ENCODE measurements at regions not wholly inside any gene's neighbourhood (a gene's known extent, or its start where the extent isn't known, plus 50 kb on each side); places are given as distances from the start of the nearest gene placed in this dataset.

DNA sequence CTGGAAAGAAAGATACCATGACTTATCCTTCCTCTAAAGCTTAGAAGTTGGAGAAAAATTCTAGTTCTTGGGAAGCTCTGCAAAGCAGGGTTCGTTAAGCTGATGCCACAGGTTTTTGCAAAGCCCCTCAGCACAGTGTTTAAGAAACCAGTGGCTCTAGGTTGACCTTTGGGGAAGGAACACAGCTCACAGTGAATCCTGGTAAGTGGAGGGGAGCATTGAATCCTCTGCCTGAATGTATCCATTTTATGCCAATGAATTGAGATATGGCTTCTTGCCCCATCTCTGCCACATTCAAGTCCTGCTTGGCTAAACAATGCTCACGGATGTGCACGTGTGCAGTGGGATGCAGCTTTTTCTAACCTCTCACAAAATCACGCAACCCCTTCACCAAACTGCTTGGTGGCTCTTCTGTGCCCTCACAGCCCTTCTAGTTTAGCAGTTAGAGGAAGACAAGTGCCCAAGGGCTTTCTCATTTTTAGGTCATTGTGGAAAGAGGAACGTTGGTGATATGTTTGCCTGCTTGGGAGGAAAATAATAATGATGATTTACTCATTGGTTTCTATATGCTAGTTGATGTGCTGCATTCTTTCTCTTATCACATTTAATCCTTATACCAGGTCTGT, 111.3 kb downstream of the DAD1 start:
- DNase-seq (ENCODE audit: low spot score): no peak

DNA sequence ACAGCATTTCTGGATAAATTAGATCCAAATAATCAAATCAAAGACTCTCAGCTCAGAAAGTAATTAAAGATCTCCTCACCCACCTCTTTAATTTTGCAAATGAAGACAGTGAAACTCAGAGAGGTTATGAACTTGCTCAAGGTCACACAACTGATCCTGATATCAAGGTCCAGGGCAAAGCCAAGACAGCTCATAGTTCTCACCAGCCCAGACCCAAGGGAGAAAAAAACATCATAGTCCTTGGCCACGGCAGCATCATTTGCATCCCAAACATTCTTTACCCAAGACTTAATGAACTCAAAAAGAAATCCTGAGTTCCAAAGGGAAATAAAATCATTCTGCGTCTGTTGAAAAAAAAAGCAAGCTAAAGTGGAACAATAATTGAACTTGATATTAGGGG, 112.1 kb downstream of the DAD1 start:
- DNase-seq (ENCODE audit: low spot score): no peak

DNA sequence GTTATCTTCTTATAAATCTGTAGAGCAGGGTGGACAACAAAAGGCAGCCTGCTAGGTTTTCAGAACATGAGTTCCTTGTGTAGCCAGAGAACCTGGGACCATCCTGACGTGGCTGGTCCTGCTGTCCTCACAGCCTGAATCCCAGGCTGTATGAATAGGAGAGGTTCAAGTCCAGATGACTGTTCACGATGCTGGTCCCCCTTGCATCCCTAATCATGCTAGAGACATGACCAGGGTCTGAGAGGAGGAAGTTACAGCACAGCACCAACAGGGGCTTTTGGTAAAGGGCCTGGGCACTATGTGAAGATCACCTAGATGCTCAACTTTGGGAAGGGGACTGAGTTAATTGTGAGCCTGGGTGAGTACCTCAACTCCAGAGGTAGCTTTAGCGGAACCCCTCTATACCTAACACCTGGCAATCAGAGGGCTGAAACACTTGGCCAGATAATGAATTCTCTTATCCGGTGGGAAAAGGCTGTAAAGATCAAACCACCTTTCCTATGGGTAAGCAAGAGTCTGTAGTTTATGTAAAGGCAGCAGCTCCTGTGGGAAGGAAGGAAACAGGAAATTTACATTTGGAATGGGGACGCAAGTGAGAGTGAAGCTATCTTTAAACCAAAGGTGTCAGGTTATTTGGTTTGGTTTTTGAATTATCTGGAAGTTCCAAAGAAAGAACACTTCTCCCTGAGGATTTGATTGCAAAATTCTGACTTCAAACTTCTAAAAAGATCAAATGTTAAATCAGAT, 112.8 kb downstream of the DAD1 start:
- DNase-seq (ENCODE audit: low spot score): no peak

DNA sequence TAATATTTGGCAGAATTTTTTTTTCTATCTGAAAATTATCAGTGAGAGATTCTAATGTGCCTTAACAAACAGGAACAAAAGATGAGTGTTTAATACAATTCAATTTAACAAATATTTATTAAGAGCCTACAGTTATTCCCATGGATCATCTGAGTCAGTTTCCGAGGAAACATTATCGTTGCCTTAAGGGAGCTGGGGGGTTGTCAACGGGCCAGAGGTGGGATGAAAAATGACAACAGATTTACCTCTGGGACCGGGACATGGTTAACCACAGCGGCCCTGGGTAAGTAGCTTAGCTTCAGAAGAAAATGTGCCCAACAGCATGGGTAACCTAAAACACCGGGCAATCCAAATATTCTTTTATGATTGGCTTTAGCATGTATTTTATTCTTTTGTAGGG, 113.6 kb downstream of the DAD1 start:
- no peak for DNase-seq (ENCODE audit: low spot score)

DNA sequence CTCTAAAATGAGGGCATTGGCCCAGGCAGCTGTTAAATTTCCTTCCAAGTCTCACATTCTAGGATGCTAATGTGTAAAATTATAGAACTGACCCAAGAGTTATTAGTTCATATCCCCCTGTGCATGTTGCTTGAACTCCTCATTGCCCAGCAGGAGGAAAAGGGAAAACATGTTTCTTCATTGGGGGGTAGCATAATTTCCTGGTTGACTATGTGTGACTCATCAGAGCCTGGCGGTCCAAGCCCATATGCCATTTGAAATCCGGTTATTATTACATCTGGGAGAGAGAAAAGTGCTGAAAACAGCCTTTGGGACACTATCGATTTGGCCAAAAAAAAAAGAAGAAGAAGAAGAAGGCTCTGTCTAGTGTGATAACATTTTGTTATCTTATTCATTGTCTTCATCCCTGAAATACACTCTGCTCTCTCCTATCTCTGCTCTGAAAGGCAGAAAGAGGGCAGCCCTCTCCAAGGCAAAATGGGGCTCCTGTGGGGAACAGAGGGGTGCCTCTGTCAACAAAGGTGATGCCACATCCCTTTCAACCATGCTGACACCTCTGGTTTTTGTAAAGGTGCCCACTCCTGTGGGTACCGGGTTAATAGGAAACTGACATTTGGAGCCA, 114.2 kb downstream of the DAD1 start:
- no peak for DNase-seq (ENCODE audit: low spot score)

DNA sequence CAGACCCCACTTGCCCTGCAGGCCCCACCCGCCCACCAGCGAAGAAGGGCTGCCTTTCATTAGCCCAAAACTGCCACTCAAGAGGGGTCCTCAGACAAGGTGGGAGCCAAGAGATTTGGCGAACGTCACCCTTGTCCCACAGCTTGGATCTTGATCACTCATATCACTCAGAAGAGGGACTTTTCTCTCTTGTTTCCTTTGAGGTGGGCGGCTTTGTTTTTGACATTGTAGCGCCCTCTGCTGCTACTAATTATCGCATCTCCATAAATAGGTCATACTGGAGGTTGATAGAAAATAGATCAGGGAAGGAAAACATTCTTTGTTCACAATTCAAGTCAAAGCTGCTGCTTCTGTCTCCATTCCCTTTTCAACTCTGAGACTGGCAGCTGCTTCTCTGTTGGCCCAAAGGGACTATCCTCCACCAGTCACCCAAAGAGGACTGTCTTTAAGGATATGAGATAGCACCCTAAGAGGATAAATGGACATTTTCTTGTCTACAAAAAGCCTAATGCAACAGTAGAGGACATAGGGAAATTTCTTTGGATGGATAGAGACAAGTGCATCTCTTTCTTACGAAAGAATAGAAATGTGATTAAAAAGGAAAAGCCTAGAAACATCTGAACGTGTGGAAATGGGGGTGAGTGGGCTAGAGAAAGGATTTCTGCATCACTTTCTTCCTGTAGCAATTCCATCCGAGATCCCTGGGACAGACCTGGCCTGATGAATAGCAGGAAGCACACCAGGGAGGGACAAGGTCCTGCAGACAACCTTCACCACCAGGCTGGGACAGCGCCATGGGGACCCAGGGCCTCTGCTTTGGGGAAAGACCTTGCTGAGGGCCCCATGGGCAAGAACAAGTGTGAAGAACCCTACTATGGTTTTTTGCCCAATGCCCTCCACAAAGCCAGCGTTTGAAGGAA, 115.8 kb downstream of the DAD1 start:
- DNase-seq (ENCODE audit: low spot score): peak; percentile 61

DNA sequence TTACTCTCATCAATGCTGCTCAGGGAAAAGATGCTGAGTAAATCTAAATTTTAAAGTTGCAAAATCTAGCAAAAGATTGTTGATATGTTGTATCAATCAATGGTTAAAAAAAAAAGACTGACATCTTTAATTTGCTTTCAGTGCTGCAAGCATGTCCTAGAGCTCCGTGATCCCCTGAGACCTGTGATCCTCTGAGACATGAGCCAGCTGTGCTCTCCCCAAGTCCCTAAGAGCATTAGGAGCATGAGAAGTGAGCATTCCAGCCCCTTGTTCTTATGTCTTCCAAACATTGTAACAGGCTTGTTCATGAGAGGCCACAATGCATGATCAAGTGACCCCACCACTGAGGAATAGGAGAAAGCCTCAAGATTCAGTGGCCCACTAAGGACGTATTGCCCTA, 116.6 kb downstream of the DAD1 start:
- DNase-seq (ENCODE audit: low spot score): no peak

DNA sequence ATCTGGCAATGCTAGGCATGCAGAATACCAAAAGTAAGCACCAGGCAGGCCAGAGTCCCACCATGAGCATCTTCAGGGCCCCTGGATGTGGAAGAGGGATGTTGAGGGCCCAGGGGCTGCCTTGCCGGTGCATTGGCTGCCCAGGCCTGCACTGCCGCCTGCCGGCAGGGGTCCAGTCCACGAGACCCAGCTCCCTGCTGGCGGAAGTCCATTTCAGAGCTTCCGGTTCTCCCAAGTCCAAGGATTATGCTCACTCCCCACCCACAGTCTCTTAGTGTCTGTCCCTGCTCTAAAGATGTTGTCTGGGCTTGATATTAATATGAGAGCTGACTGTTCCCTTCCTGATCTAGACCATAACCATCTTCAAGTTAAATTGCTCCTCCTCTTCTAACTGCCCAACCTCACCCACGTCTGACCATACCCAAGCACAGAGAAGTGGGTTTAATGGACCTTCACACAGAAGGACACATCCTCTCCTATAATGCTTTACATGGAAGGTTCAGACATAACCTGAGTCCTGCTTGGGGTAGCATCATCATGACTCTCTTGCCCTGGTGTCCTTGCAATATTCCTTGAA, 117.4 kb downstream of the DAD1 start:
- DNase-seq (ENCODE audit: low spot score): peak; percentile 70

DNA sequence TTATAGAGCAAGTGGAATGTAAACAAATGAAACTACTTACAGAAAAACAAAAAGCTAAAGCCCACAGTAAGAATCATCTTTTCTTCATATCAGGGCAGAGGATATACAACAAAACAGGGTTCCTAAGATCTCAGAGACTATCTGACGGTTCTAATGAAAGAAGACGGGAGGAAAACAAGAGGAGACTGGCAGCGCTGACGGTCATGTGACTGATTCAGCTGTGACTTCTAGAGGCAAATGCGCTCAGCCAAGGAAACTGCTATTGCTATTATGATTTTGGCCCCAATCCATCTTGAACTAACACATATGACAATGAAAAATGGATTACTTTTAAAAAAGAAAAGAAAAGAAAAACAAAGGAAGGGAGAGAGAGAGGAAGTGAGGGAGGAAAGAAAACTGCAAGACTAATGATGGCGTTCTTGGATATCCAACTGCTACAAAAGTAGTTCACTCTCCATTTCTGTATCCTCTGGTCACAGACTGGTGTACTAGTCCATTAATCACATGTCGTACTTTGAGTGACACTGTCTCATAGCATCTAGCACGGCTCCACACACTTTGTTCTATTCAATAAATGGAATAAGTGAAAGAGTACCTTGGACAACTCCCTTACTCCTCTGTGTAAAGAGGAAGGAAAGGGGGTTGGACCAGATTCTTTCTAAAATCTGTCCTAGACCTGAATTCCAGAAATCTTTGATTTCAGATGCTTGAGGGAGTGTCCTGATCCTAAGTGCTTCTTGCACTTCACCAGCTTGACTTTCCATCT, 119.3 kb downstream of the DAD1 start:
- DNase-seq (ENCODE audit: low spot score): no peak

DNA sequence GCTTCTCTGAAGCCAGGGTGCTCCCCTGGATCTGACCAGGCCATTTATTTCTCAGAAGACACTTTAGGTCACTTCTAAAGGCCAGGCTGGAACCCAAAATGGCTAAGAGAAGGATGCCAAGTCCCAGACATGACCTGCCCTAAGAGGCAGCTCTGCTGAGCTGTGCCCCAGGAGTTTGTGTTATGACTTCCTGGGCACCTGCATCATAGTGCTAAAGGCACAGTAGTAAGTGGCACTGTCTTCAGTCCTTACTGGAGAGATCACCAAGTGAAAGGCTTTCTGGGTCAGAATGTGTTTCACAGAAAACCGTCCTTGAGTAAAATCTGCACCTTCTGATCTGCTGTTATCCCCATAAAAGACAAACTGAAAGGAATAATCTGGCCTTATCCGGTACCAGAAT, 120.2 kb downstream of the DAD1 start:
- DNase-seq (ENCODE audit: low spot score): no peak

DNA sequence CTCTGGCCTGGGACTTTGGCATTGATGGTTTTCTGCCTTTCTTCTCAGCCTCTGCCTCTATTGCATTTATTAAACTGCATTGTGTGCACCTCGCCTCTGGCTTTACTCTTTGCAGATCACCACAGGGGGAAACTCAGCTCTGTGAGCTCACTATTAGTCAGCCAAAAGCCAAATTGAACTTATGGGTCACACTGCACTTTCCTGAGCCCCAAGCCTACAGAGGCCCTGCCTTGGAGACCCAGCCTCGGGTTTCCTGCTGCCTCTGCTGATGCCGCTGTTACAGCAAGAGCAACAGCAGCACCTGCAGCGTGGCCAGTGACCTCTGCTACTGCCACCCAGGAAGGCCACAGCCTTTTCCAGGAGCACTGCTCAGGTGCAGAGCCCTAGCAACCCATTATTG, 122.5 kb downstream of the DAD1 start:
- DNase-seq (ENCODE audit: low spot score): no peak

DNA sequence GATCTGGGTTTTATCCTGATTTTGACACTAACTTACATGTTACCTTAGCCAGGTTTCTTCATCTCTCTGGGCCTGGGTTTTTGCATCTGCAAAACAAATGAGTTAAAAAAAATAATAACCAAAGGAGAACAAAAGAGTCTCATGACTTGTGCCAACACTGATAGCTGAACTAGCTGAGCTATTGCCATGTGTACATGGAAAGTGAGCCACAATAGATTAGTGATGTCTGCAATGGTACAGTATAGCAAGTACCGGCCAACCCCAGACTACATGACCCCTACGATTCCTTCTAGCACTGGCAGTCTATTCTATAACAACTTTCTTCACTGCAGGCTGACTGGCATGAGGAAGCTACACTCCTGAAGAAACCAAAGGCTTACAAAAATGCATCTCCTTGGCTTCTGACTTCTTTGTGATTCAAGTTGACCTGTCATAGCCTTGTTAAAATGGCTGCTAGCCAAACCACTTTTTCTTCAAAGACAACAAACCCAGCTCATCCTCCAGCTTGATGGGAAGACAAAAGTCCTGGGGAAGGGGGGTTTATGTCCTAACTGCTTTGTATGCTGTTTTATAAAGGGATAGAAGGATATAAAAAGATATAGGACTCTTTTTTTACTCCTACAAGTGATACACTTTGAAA, 123.7 kb downstream of the DAD1 start:
- no peak for DNase-seq (ENCODE audit: low spot score)

DNA sequence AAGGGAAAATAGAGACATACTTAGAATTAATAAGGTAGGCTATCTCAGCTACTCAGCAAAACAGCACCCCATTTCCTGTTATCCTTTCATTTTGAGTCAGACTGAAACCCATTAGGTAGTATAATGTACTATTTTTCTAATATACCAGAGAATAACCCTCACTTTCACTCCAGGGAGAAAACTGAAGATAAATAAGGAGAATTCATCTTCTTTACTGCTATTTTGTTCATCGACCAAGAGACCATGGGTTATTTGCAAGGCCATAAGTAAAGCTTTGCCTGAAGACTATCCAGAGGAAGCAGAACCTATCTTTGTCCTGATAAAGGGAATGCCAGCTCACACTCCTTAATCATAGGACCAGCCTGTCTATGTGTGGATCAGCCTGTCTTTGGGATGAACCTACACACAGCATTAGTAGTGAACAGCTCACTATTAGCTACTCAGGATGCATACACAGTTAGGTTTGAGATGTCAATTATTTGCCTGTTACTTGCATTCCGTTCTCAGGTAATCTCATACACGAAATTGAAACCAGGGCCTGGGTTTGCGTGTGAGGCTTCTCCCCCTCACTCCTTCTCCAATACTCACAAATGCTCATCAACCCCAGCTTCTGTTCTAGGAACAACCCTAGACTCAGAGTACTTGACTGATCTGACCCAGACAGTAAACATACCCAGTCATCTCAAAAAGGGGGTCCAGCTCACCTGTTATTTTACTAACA, 124.4 kb downstream of the DAD1 start:
- no peak for DNase-seq (ENCODE audit: low spot score)

DNA sequence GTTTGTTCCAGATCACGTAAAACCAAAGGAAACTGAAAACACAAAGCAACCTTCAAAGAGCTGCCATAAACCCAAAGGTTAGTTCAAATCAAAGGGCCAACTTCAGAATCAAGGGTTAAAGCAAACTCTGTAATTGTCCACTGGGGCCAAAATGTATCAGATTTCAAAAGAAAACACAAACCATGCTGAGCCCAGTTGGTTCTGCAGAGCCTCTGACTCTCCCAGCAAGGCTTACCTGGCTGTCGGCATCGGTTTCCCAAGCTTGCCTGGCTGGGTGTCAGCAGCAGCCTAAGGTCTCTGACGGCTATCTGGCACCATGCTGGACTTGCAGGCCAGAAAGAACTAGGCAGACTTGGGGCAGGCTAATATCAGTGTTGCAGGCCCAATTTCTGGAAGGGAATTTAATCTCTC, 125.3 kb downstream of the DAD1 start:
- no peak for DNase-seq (ENCODE audit: low spot score)

DNA sequence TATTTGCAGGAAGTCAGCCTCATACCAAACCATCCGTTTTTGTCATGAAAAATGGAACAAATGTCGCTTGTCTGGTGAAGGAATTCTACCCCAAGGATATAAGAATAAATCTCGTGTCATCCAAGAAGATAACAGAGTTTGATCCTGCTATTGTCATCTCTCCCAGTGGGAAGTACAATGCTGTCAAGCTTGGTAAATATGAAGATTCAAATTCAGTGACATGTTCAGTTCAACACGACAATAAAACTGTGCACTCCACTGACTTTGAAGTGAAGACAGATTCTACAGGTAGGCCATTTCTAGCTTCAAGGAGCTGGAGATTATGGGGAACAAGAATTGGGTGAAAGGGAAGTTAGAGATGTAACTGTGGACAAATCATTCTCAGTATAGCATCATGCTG, 126.1 kb downstream of the DAD1 start:
- no peak for DNase-seq (ENCODE audit: low spot score)

DNA sequence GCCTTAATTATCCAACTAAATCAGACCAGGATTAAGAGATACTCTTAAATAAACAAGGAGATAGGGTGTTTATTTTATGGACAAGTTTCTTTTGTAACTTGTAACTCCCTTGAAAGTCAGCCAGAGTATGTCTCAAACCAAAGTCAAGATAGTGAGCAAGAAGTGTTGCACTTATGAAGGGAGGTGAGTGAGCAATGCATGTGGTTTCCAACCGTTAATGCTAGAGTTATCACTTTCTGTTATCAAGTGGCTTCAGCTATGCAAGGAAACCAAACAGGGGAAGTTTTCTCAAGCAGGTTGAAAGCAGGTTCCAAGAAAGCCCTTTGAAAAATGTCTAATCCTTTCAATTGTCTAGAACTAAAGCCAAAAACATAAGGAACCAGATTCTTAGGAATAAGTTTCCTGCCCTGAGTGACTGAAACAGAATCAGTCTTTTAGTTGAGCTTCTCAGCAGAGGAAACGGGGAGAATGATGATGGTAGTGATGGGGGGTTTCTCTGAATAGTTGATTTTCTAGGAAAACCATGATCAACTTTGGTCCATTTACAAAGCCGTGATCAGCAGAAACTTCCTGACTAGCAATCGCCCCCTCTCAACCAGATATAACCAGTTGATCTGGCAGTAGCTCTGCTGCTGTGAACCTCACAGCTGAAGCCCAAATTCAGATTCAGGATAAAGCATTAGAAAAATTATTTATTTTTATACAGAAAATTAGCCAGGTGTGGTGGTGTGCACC, 128.4 kb downstream of the DAD1 start:
- no peak for DNase-seq (ENCODE audit: low spot score)

DNA sequence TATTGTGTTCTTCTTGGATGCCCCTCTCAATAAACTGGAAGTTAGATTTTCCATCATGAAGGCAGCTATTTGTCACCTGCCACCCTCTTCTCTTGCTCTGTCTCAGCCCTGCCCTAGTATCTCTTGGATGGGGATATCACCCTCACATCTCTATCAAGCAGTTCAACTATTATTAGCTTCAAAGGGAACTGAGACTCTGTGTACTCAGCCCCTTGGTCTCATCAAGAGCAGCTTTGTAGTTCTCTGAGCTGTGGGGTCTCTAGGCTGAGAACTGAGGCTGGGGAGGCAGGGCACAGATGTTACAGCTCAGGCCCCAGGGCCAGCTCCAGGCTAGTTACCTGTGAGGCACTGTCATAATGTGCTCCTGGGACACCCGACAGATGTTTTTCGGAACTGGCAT, 130.3 kb downstream of the DAD1 start:
- DNase-seq (ENCODE audit: low spot score): no peak

DNA sequence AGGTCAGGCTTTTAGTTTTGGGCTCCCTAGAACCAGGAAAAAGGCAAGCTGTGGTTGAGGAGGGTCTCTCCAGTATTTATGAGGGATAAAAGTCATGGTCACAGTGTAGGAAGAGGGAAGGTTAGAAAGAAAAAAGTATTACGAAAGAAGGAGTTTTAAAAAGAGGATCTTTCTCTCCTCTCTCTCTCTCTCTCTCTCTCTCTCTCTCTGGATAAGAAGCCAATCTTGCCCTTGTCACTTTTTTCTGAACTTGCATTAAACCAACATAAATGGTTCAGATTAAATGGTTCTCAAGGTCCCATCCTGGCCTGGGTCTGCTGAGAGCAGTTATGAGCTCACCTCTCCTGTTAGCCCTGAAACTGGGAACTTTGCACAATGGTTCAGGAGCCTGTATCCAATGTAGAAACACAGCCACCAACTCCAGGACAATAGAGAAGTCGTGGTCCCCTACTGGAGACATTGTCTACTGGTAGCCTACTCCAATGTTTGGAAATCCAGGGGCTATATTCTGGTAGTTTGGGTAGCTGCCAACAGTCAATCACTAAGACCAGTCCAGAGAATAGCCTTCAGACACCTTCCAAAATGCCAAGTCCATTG, 131.9 kb downstream of the DAD1 start:
- no peak for DNase-seq (ENCODE audit: low spot score)

DNA sequence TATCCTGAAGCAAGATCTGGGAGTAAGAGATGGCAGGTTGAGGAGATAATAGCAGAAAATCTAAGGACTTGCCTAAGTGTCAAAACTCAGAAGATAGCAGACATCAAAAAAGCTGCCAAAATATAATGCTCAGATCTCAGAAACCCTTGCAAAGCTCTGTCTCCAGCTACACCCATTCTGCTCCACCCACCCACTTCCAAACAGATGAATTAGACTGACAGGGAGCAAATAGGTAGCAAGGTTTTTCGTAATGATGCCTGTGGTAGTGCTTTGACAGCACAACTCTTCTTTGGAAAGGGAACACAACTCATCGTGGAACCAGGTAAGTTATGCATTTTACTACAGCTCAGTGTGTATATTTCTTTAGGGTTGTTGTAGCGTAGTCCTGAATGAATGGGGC, 132.6 kb downstream of the DAD1 start:
- DNase-seq (ENCODE audit: low spot score): no peak

Data from COLO829 (cell line).